CD4-positive, CD25-positive, alpha-beta regulatory T cell (primary cell): ENCODE measurements at regions not wholly inside any gene's neighbourhood (a gene's known extent, or its start where the extent isn't known, plus 50 kb on each side); places are given as distances from the start of the nearest gene placed in this dataset.
"Not testable (repeated sequence)": the region's sequence is repeated elsewhere in the genome, so short reads cannot be mapped to it uniquely, and the experiment has no call there.

Experiments
- ATAC-seq, 2 donors: fragments of 150-1000 bp; cut with Tn5 transposase; one replicate each; pipeline ENCODE4 v1.10.0; 2021; ENCODE audit warnings: low read depth in 2 of 2, moderate number of reproducible peaks in 2 of 2, moderate library complexity in 1 of 2
- DNase-seq, 3 donors: peaks; one replicate each; pipeline versions ENCODE4 v3.0.0 to v3.0.0-alpha.2; 2012 to 2022; ENCODE audit warnings: mixed read lengths in 1 of 3
- H3K27ac ChIP-seq: one replicate; pipeline ENCODE4 v1.7.0; 2013; ENCODE audit warnings: mild to moderate bottlenecking, low read length; ENCODE audit not compliant: insufficient read depth, poor library complexity, severe bottlenecking
- H3K27me3 ChIP-seq: one replicate; pipeline ENCODE4 v1.7.0; 2013; ENCODE audit warnings: low read length; ENCODE audit not compliant: control insufficient read depth, insufficient read depth
- H3K36me3 ChIP-seq: one replicate; pipeline ENCODE4 v1.7.0; 2013; ENCODE audit warnings: mild to moderate bottlenecking, low read length, moderate library complexity; ENCODE audit not compliant: control insufficient read depth, insufficient read depth
- H3K4me1 ChIP-seq: 2 replicates; pipeline ENCODE4 v1.7.0; 2013; ENCODE audit warnings: mild to moderate bottlenecking, low read length; ENCODE audit not compliant: insufficient read depth, control insufficient read depth, poor library complexity, severe bottlenecking
- H3K4me3 ChIP-seq: one replicate; pipeline ENCODE4 v1.7.0; 2013; ENCODE audit warnings: low read depth, mild to moderate bottlenecking, low read length, moderate library complexity
- H3K9me3 ChIP-seq, 2 experiments: 1 replicate in 1 of 2; 2 replicates in 1 of 2; pipeline ENCODE4 v1.7.0; 2013; ENCODE audit warnings: low read length in 2 of 2, mild to moderate bottlenecking in 1 of 2, moderate library complexity in 1 of 2; ENCODE audit not compliant: control insufficient read depth in 2 of 2
- H3K27ac Mint-ChIP-seq, 3 donors: one replicate each; pipeline ENCODE4 v1.8.0; 2020 to 2022; ENCODE audit warnings: mild to moderate bottlenecking in 3 of 3, mixed read lengths in 3 of 3, moderate library complexity in 2 of 3
- H3K27me3 Mint-ChIP-seq: one replicate; pipeline ENCODE4 v1.8.0; 2022; ENCODE audit warnings: mild to moderate bottlenecking, mixed read lengths
- H3K36me3 Mint-ChIP-seq: one replicate; pipeline ENCODE4 v1.8.0; 2020; ENCODE audit warnings: mixed read lengths
- H3K4me1 Mint-ChIP-seq, 4 donors: one replicate each; pipeline ENCODE4 v1.8.0; 2020 to 2022; ENCODE audit warnings: mixed read lengths in 4 of 4, mild to moderate bottlenecking in 1 of 4
- H3K4me3 Mint-ChIP-seq, 4 donors: one replicate each; pipeline ENCODE4 v1.8.0; 2020 to 2022; ENCODE audit warnings: mild to moderate bottlenecking in 4 of 4, mixed read lengths in 4 of 4, moderate library complexity in 3 of 4
- H3K9me3 Mint-ChIP-seq, 7 donors: one replicate each; pipeline ENCODE4 v1.8.0; 2020 to 2022; ENCODE audit warnings: mixed read lengths in 7 of 7, mild to moderate bottlenecking in 3 of 7, moderate library complexity in 2 of 7

DNA sequence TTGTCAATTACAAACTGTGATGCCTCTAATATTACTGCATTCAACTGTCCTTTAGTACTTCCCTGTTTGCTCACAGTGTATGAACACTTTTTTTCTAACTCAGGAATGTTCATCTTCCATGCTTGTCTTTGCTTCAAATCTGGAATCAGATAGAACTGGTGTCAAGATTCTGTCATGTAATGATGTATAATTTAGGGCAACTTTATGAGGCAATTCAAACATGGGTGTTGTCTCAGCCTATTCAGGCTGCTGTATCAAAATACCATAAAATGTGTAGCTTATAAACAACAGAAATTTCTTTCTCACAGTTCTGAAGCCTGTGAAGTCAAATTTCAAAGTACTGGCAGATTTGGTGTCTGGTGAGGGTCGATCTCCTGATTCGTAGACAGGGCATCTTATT, 1012.9 kb downstream of the RAB28 start:
- Histone ChIP-seq H3K4me3 (no peak overlapping the region), H3K4me1 (no peaks in the 10 kb centered on the region), H3K27me3 (no peaks in the 10 kb centered on the region), H3K9me3 (no peaks in the 10 kb centered on the region), H3K27ac (no peak overlapping the region), H3K36me3 (no peaks in the 10 kb centered on the region)
- Mint-ChIP-seq H3K36me3 (no peaks in the 10 kb centered on the region), H3K4me1 (no peaks in the 10 kb centered on the region), H3K9me3 (peaks cover 0 to 21% (median 5%) of the 10 kb centered on the region in 7 donors), H3K27me3 (no peaks in the 10 kb centered on the region), H3K27ac (no peak overlapping the region), H3K4me3 (no peak overlapping the region)
- DNase-seq (no peak), ATAC-seq (no peak)

DNA sequence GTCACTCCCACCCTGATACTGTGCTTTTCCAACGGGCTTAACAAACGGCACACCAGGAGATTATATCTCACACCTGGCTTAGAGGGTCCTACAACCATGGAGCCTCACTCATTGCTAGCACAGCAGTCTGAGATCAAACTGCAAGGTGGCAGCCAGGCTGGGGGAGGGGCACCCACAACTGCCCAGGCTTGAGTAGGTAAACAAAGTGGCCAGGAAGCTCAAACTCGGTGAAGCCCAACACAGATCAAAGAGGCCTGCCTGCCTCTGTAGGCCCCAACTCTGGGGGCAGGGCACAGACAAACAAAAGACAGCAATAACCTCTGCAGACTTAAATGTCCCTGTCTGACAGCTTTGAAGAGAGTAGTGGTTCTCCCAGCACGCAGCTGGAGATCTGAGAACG, 1022.6 kb downstream of the RAB28 start:
- H3K4me1 Mint-ChIP-seq, H3K9me3 ChIP-seq, H3K4me3 Mint-ChIP-seq: not testable (repeated sequence)

DNA sequence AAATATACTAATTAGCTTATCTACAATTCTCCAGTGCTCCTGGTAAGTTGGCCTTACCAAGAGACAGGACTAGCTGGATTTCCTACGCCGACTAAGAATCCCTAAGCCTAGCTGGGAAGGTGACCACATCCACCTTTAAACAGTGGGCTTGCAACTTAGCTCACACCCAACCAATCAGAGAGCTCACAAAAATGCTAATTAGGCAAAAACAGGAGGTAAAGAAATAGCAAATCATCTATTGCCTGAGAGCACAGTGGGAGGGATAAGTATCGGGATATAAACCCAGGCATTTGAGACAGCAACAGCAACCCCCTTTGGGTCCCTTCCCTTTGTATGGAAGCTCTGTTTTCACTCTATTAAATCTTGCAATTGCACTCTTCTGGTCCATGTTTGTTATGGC, 1025.0 kb downstream of the RAB28 start:
- H3K27me3 Mint-ChIP-seq = no peaks in the 10 kb centered on the region
- H3K4me3 ChIP-seq = no peak overlapping the region
- no peaks in the 10 kb centered on the region for H3K4me1 Mint-ChIP-seq
- ATAC-seq (no peak), DNase-seq (no peak)
- H3K27me3 ChIP-seq = no peaks in the 10 kb centered on the region
- H3K27ac ChIP-seq = no peak overlapping the region
- H3K4me1 ChIP-seq = no peaks in the 10 kb centered on the region
- H3K9me3 Mint-ChIP-seq = peaks cover 0 to 17% (median 6%) of the 10 kb centered on the region in 7 donors
- H3K9me3 ChIP-seq = no peaks in the 10 kb centered on the region
- no peak overlapping the region for H3K4me3 Mint-ChIP-seq
- no peak overlapping the region for H3K27ac Mint-ChIP-seq
- no peaks in the 10 kb centered on the region for H3K36me3 ChIP-seq
- no peaks in the 10 kb centered on the region for H3K36me3 Mint-ChIP-seq

More for the DNA sequence above, 1022.6 kb downstream of the RAB28 start:
- not testable (repeated sequence) for H3K4me3 ChIP-seq, H3K4me1 ChIP-seq, ATAC-seq, H3K27ac Mint-ChIP-seq, H3K36me3 Mint-ChIP-seq, H3K27me3 Mint-ChIP-seq, H3K27me3 ChIP-seq, H3K27ac ChIP-seq, H3K36me3 ChIP-seq, DNase-seq
- H3K9me3 Mint-ChIP-seq = peaks cover 0 to 17% (median 6%) of the 10 kb centered on the region in 7 donors

DNA sequence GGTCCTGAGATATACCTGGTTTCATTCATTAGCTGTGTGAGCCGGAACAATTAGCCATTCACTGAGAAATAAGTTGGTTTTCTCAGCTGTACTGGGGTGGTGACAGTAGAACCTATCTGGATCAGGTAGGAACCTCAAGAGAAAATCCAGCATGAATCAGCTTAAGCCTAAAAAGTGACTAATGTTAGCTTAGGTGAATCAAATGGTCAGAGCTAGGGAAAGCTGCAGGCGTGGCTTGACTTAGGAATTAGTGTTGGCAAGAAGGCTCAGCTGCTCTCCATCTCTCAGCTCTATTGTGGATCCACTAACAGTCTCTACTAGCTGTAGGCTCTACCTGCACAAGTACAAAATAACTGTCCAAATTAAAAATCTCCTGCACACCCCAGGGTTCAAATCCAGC, 1025.5 kb downstream of the RAB28 start:
- no peaks in the 10 kb centered on the region for H3K4me1 Mint-ChIP-seq
- H3K4me1 ChIP-seq = no peaks in the 10 kb centered on the region
- no peak overlapping the region for H3K27ac Mint-ChIP-seq

DNA sequence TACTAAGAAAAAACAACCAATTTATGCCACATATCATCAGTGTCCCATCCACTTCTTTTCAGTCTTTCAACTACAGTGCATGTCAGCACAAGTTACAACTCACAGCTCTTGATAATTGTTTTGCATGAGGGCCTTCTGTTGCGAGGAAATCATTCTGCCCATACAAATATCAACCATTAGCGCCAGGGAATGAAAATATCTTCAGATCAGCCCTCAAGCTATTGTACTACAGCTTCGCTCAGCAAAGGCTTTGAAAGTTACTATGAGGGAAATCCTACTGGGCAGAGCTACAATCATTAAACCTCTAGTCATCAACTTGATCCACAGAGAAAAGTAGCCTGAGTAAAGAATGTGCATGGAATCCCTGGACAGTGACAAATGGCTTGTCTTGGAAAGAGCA, 1023.6 kb upstream of the HS3ST1 start:
- peaks cover 4 to 6% of the 10 kb centered on the region in 2 experiments for H3K9me3 ChIP-seq
- Mint-ChIP-seq H3K9me3 (peaks cover 0 to 29% (median 4%) of the 10 kb centered on the region in 7 donors), H3K4me1 (no peaks in the 10 kb centered on the region), H3K4me3 (no peak overlapping the region), H3K27me3 (no peaks in the 10 kb centered on the region), H3K27ac (peak overlapping the region in 1 of 3 donors; percentile 82), H3K36me3 (no peaks in the 10 kb centered on the region)
- no peaks in the 10 kb centered on the region for H3K4me1 ChIP-seq
- H3K27me3 ChIP-seq = no peaks in the 10 kb centered on the region
- H3K27ac ChIP-seq = no peak overlapping the region
- no peak overlapping the region for H3K4me3 ChIP-seq
- no peaks in the 10 kb centered on the region for H3K36me3 ChIP-seq
- DNase-seq = no peak
- no peak for ATAC-seq

More for the DNA sequence above, 1025.5 kb downstream of the RAB28 start:
- Mint-ChIP-seq H3K9me3 (peaks cover 0 to 17% (median 6%) of the 10 kb centered on the region in 7 donors), H3K36me3 (no peaks in the 10 kb centered on the region), H3K27me3 (no peaks in the 10 kb centered on the region), H3K4me3 (no peak overlapping the region)
- ATAC-seq = no peak
- H3K36me3 ChIP-seq = no peaks in the 10 kb centered on the region
- no peaks in the 10 kb centered on the region for H3K9me3 ChIP-seq
- no peak overlapping the region for H3K4me3 ChIP-seq
- no peak overlapping the region for H3K27ac ChIP-seq
- DNase-seq = no peak
- H3K27me3 ChIP-seq = no peaks in the 10 kb centered on the region

DNA sequence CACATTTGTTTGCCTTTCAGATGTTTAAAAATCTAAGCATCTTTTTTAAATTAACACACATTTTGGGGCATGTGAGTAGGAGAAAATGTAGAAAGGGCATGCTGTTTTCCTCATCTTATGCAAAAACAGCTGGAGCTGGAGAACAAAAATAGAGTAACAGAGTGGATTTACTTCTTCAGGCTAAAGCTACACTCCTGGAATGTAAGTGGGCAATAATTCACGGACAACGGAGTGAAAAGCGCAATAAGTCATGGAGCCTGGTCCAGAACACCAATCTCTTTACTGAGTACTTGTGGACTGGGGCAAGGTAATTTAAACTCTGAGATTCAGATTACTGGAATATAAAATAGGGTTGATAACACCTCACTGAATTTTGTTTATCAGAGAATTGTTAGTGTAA, 1018.8 kb upstream of the HS3ST1 start:
- Mint-ChIP-seq H3K36me3 (no peaks in the 10 kb centered on the region), H3K4me1 (no peaks in the 10 kb centered on the region), H3K27me3 (no peaks in the 10 kb centered on the region), H3K9me3 (peaks cover 4 to 37% (median 13%) of the 10 kb centered on the region in 7 donors), H3K4me3 (no peak overlapping the region), H3K27ac (no peak overlapping the region)
- ATAC-seq (no peak), DNase-seq (no peak)
- peaks cover 4 to 6% of the 10 kb centered on the region in 2 experiments for H3K9me3 ChIP-seq
- no peak overlapping the region for H3K4me3 ChIP-seq
- no peaks in the 10 kb centered on the region for H3K27me3 ChIP-seq
- H3K27ac ChIP-seq = no peak overlapping the region
- H3K4me1 ChIP-seq = no peaks in the 10 kb centered on the region
- H3K36me3 ChIP-seq = no peaks in the 10 kb centered on the region

DNA sequence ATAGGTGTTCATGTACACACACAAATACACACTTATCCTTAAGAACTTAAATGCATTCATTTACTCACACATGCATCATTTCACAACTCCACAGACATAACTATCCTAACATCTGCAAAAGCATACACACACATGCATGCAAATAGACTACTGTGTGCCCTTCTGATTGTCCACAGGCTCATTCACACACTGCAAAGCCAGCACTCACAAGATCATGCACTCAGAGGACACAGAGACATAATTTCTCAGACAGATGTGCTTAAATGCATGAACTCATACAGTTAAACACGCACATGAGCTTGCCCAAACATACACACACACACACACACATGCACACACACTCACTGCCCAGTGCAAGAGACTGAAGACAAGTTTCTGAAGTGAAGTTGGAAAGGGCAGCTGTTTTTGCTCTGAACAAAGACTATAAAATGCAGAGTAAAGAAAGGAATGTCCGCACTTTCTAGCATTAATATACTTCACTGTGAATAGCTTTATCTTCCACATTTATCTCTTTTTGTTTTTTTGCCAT, 1018.0 kb upstream of the HS3ST1 start:
- no peak overlapping the region for H3K4me3 Mint-ChIP-seq
- H3K4me3 ChIP-seq = no peak overlapping the region
- H3K4me1 ChIP-seq = no peaks in the 10 kb centered on the region
- H3K36me3 ChIP-seq = no peaks in the 10 kb centered on the region
- H3K27me3 ChIP-seq = no peaks in the 10 kb centered on the region
- no peaks in the 10 kb centered on the region for H3K4me1 Mint-ChIP-seq
- peaks cover 2 to 35% (median 13%) of the 10 kb centered on the region in 7 donors for H3K9me3 Mint-ChIP-seq
- no peak overlapping the region for H3K27ac ChIP-seq
- ATAC-seq (no peak), DNase-seq (no peak)
- no peaks in the 10 kb centered on the region for H3K27me3 Mint-ChIP-seq
- H3K9me3 ChIP-seq = peaks cover 4 to 6% of the 10 kb centered on the region in 2 experiments
- H3K27ac Mint-ChIP-seq = no peak overlapping the region
- H3K36me3 Mint-ChIP-seq = no peaks in the 10 kb centered on the region

DNA sequence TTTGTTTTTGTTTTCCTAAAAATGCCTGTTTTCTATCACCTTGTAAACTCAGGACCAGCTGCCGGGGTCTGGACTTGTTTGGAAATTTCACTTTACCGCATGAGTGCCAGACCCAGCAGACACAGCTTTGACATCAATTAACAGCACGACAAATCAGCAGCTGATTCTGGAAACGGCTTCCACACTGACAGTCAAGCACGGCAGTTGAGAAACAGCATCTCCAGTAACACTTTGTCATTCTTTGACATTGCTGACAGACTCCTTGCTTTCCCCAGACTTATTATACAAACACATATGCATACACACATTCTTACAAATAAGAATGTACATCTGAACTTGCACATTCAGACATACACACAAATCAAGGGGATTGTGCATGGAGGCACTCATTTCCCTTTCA, 1017.6 kb upstream of the HS3ST1 start:
- Histone ChIP-seq H3K27me3 (no peaks in the 10 kb centered on the region), H3K9me3 (peaks cover under 1 to 6% of the 10 kb centered on the region in 2 experiments), H3K27ac (no peak overlapping the region), H3K4me1 (no peaks in the 10 kb centered on the region), H3K36me3 (no peaks in the 10 kb centered on the region), H3K4me3 (no peak overlapping the region)
- H3K36me3 Mint-ChIP-seq = no peaks in the 10 kb centered on the region
- DNase-seq (no peak), ATAC-seq (no peak)
- H3K9me3 Mint-ChIP-seq = peaks cover 2 to 33% (median 13%) of the 10 kb centered on the region in 7 donors
- no peak overlapping the region for H3K4me3 Mint-ChIP-seq
- H3K27me3 Mint-ChIP-seq = no peaks in the 10 kb centered on the region
- no peaks in the 10 kb centered on the region for H3K4me1 Mint-ChIP-seq
- peak overlapping the region in 1 of 3 donors; percentile 57 for H3K27ac Mint-ChIP-seq
